Endometrium (tissue), 2 donors: ENCODE measurements at regions not wholly inside any gene's neighbourhood (a gene's known extent, or its start where the extent isn't known, plus 50 kb on each side); places are given as distances from the start of the nearest gene placed in this dataset.
"Not testable (repeated sequence)": the region's sequence is repeated elsewhere in the genome, so short reads cannot be mapped to it uniquely, and the experiment has no call there.

Experiments
- FAIRE-seq: peaks from 2 replicates; lab custom pipeline; 2012; peaks lifted over from hg19 to GRCh38; lab: Jason Lieb, UNC
- donor health status: control.
- donor health status: control.

DNA sequence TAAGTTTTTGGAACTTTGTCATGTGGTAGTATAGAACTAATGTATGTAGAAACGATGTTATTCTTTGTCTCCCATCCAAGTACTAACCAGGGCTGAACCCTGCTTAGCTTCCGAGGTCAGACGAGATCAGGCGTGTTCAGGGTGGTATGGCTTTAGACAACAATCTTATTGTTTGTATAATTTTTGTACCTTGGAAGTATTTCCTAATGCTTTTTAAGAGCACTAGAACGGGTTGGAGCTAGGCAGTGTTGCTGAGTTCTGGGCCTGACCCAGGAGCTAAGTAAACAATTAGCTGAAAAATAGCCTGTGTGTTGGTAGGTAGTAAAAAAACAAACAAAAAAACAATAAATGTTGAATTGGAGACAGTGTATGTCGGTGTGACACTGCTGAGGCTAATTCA, 244.3 kb downstream of the EMP1 start:
- FAIRE-seq, result no peak

GRCh38 chr12:13437541-13437940, 241.0 kb downstream of the EMP1 start:
- no peak for FAIRE-seq

DNA sequence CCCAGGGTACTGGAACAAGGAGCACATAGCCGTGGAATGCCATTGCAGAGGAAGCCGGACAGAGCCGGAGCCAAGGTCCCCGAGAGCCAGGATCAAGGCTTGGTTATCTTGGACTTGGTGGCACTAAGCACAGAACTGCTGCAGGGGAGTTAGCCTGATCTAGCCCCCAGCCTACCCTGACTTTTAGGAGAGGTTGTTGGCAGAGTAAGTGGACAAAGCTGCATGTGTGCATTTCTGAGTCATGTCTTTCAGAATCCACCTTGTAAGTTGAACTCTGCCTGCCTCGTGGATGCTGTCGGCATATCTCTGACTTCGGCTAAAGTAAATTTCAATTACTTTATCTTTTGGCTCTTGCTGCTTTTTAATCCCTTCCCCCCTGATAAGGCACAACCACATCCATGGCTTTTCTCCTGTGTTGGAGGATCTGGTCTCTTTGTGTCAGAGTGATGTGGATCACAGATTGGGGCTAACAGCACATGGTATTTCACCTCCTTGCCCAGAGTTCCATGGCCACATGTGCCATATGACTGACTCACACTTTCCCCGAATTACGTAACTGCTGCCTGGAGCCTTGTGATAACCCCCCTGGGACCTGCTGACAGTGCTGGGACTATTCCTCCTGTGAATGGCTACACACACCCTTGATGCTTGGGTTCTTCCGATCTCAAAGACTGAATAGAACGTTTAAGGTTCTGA, 240.3 kb downstream of the EMP1 start:
- no peak for FAIRE-seq

- FAIRE-seq, result no peak
Measured at GRCh38 chr12:13436182-13436581, 239.7 kb downstream of the EMP1 start.

DNA sequence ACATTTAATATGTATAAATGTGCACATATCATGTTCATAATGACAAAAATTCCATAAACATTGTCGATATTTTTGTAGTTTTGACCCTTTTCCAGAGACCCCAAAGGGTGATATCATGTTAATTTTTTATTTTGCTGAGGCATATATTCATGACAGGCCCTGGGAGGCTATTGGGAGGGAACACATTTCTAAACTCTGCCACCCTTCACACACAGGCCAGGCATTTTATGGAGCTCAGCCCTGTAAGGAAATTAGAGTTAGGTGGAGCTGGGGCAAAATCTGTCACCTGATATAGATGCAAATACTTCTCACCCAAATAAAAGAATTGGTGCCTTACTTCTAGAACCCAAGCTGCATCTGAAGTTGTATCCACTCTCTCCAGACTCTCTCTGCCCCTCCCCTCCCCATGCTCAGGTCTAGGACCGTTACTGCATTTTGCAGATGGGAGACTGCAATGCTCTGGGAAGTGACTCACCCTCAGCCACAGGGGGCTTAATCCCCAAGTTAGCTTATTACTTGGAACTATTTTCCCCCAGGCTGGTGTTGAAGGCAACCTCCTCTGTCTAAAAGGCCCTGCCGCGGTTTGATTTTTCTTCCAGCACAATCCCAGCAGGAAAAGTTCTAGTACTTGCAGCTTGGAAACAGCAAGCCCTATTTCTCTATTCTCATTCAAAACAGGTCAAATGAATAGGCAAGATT, 238.9 kb downstream of the EMP1 start:
- no peak for FAIRE-seq

DNA sequence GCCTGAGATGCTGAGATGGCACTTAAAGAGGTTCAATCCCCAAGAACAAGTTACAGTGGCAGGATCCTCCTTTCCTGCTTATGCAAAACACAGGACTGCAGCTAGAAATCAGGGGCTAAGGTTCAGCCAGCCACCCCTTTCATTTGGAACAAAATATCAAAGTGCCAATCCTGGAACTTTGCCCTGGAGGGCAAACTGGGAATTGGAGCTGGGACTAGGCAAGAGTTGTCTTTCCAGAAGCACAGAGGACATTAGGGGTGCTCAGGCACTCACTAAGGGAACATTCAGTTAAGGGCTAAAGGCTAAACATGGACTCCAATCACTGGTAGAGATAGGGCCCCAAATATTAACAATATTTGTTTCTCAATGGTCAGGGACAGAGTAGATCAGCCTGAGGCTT, 237.2 kb downstream of the EMP1 start:
- no peak for FAIRE-seq

DNA sequence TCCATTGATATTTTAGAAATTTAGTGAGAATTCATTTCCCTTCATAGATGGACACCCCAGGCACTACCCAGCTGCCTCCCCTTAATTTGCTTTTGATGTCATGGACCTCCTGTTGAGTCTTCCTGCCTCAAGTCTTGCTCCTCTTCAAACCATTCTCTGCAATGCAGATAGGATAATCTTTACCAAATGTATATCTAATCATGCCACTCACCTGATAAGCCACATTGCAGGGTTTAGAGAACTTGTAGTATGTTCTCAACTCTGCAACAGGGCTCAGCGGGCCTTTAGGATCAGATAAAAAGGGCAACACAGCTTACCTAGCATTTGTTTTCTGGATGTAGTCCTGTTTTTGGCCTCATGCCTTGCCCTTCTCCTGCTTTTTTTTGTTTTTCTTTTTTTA, 234.5 kb downstream of the EMP1 start:
- FAIRE-seq, result no peak

GRCh38 chr12:13428538-13429265, 232.2 kb downstream of the EMP1 start:
- no peak for FAIRE-seq

DNA sequence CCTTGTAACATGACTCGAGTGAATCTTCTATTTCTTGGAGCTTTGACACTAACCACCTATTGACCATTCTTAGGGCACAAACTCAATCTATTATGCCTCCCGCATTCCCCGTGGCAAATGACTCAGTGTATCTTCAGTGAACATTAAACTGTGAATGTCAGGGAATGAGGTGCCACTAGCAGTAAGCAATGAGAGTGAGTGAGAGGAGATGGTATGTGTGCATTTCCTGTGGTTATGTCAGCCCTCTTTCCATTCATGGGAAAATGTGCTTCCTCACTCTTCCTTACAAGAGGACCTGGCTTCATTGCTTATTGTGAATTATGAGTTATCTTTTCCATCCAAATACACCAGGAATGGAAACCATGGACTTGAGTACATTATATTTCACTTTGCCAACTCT, 229.2 kb downstream of the EMP1 start:
- FAIRE-seq, result no peak

- FAIRE-seq, result no peak
Measured at GRCh38 chr12:13422291-13422690, 225.8 kb downstream of the EMP1 start.

DNA sequence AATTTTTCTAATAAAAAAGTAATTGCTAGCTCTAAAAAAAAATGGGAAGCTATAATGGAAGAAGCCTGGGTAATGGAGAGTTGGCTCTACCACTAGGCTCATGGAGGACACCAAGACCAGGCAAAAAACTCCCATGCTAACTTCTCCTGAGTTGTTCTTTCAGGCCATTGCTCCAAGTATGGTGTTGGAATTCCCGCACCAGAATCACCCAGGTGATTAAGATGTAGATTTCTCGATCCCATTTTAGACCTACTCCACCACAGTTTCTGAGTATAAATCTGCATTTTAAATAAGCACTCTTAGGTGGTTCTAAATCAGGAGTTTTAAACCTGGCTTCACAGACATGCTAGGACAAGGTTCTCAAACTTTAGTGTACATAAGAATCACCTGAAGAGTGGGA, 221.0 kb downstream of the EMP1 start:
- FAIRE-seq, result no peak

DNA sequence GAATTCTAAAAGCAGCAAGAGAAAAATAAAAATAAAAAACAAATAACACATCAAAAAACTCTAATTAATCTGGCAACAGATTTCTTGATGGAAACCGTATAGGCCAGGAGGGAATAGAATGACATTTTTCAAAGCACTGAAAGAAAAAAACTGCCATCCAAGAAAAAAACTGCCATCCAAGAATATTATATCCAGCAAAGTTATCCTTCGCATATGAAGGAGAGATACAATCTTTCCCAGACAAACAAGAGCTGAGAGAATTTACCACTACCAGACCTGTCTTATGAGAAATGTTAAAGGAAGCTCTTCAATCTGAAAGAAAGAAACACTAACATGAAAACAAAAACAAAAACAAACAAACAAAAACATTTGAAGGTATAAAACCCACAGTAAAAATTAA, 214.8 kb downstream of the EMP1 start:
- FAIRE-seq, result no peak

DNA sequence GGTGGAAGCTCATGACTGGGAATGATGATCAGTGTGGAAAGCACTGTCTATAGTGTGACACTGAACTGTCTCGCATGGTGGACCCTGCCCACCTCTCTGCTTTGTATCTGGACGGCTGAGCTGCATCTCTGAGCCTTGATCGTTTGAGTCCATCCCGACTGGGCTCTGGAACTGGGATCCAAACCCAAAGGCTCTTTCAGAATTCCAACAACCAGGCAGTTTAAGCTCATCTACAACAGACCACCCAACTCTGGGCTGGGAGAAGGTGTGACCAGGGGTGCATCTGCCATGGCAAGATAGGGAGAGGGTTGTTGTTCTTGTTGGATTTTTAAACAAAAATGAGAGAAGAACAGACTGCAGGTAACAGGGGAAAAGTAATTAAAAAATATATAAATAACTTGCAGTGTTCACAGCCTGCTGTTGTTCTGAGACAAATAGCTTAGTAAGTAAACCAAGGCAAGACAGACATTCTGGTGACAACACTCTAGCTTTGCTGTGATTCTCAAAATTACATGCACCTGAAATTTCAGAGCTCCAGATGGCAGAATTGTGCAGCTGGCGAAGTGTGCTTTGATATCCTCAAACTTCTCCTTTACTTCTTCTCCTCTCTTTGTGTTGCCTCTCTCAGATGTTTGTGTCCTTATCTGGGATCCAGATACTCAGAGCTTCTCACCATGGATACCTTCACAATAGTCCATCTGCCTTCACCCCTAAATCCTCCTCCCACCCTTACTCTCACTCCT, 209.6 kb downstream of the EMP1 start:
- FAIRE-seq, result no peak

DNA sequence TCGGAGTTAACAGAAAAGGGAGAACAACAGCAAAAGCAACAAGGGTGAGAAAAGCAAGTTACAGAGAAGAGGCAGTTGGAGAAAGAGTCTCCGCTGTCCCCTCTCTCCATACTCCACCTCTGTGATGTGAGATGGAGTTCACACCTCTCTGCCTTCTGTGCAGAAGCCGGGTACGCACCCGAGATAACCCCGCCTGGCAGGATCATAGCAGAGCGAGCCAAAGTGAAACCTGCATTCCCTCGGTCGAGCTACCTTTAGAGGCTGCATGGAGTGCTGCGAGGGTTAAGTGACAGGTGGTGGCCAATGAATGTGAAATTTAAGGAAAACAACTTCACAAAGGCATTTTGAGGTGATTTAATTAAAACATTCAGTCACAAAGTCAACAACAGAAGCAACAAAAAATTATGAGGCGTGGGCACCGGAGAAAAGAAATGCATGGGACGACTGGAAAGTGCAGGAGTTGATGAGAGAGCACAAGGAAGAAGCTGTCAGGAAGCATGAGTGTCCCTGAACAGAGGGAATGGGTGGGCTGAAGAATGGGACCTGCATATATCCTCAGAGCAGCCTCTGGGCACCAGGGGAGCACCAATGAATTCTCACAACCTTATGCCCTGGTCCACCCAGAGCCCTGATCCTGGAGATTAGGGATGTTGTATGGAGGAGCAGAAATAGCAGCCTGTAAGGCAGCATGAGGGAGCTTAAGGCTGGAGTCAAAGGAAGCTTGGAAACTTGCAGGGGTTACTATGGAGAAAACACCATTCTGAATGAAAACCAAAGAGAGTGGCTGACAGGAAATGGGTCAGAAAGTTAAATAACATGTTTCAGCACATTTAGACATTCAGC, 208.3 kb downstream of the EMP1 start:
- FAIRE-seq, result no peak

- no peak for FAIRE-seq
Measured at GRCh38 chr12:13404111-13404628, 207.6 kb downstream of the EMP1 start.

- FAIRE-seq, result not testable (repeated sequence)
Measured at GRCh38 chr12:13391375-13391774, 194.8 kb downstream of the EMP1 start.

GRCh38 chr12:13390918-13391317, 194.4 kb downstream of the EMP1 start:
- FAIRE-seq, result no peak

DNA sequence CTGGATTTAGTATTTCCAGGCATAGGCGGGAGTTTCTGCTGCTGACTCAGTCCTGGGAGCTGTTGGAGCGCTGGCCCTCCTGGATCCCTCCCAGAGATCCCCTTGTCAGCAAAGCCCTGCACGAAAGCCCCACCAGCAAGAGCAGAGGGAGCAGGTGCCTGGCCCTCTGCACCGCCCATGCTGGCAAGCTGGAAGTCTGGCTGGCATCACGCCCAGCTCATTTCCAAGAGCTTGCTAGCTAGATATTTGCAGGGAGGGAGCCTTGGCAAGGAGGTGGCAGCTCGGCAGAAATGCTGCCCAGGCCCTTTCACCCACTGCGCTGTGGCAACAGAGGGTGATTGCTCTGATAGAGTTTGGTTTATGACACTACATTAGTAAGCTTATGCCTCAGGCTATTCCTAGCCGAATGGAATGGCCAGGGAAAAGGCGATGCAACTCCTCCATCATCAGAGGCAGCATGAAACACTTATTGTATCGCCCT, 193.9 kb downstream of the EMP1 start:
- no peak for FAIRE-seq

DNA sequence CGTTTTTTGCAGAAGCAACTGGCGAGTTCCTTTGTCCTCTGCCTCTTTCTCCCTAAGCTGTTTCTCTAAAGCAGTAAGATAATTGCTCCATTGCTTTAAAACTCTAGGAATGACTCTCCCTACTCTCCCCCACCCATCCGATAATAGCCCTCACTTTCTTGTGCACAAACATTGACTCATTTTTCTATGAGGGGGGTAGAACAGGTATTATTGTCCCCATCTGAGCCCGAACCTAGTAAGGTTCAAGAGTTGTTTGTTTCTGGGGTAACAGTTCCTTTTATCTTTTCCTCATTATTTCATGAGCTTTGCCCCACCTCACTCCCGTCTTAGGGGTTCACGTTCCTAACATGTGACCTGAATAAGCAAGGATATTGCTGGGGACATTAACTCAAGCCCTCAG, 190.6 kb downstream of the EMP1 start:
- FAIRE-seq, result no peak

DNA sequence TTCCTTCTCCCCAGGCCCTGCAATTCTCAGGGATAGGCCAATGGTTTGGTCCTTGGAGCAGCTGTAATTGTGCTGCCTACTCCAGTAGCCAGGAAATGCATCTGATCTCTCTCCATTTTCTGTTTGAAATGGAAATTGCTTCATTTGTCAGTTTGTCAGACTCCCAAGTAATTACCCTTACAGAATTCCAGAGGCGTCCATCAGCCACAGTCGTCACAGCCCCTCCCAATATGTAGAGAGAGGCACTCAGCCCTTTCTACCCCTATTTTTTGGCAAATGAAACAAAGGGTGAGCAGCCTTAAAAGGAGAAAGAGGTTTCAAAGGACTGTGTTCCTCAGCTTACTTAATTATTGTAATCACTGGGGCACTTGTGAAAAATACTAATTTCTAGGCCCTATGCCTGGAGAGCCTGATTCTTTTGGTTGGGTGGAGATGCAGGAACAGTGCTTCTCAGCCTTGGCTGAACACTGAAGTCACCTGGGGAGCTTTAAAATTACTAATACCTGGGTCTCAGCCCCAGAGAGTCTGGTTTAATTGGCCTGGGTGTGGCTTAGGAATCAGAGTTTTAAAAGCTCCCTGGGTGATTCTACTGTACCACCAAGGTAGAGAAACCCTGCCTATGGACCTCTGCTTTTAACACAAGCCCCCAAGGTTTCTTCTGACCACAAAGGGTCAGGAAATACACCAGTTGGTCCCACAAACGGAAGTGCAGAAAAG, 190.0 kb downstream of the EMP1 start:
- no peak for FAIRE-seq

- FAIRE-seq, result no peak
Measured at GRCh38 chr12:13383379-13383778, 186.9 kb downstream of the EMP1 start.
